ENCODE measurements at regions not wholly inside any gene's neighbourhood (a gene's known extent, or its start where the extent isn't known, plus 50 kb on each side); places are given as distances from the start of the nearest gene placed in this dataset.
A peak's percentile ranks its signal among the peaks of the same experiment; 100 is the strongest.

DNA sequence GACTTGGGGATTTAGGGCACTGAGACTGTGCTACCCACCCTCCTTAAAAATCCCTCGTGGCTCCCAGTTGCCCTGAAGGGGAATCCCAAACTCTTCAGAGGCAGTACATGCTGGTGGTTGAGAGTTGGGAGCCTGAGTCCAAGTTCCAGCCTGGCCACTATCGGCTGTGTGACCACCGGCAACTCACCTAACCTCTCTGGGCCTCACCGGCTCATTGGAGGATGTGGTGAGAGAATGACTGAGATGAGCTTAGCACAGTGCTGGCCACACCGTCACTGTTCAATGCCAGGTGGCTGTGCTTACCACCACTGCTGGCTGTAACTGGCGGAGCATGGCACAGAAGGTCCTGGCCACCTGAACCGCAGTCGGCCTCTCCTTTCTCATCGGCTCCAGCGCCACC, 200.2 kb downstream of the C9orf50 start:
- Mint-ChIP-seq H3K36me3 (no peaks in the 10 kb centered on the region), H3K27me3 (no peaks in the 10 kb centered on the region), H3K4me3 (no peak overlapping the region), H3K27ac (peak overlapping the region in 2 of 7 donors; percentile 62 to 70), H3K9me3 (peaks cover 0 to 2% (median 0%) of the 10 kb centered on the region in 8 donors), H3K4me1 (peaks cover 6 to 28% (median 14%) of the 10 kb centered on the region in 4 donors)
- Histone ChIP-seq H3K4me1 (ENCODE audit: insufficient read depth, low read length) (peaks cover 13% of the 10 kb centered on the region), H3K36me3 (ENCODE audit: insufficient read depth, low read length) (no peaks in the 10 kb centered on the region), H3K27me3 (ENCODE audit: insufficient read depth, low read length) (no peaks in the 10 kb centered on the region), H3K4me3 (ENCODE audit: low read length in 2 of 2) (no peak overlapping the region), H3K27ac (ENCODE audit: low read depth, low read length) (no peak overlapping the region), H3K9me3 (ENCODE audit: control insufficient read depth in 1 of 2, low read length in 2 of 2) (no peaks in the 10 kb centered on the region)
- POLR2A ChIA-PET (ENCODE audit: partially characterized antibody): interaction anchor here (0.7 kb wide), 1 partner anchor 20 kb away, joined by 3 read pairs; no protein-coding TSS in a partner anchor
- intact Hi-C loops (cut with micrococcal nuclease): no loop called here
- CTCF ChIA-PET (ENCODE audit: partially characterized antibody): interaction anchor here (1.4 kb wide), 1 partner anchor 289 kb away, joined by 4 read pairs; no protein-coding TSS in a partner anchor
- no peak for DNase-seq

DNA sequence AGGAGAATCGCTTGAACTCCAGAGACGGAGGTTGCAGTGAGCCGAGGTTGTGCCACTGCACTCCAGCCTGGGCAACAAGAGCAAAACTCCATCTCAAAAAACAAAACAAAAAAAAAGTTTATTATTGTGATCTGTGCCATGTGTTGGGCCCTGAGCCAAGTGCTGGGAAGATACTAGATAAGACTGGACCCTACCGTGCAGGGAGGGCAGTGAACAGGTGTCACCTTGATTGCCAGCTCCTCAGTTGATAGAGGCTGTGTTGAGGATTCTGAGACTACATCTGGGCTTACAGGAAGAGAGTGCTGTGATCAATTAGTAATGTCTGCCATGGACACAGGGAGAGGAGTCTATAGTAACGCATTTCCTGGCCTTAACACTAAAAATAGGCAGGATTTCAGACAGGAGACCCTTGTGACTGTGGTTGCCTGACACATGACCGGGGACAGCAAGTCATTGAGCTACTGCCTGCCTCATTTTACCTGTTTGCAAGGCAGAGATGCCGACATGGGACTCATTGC, 201.5 kb downstream of the C9orf50 start:
- no peaks in the 10 kb centered on the region for H3K36me3 ChIP-seq (ENCODE audit: insufficient read depth, low read length)
- no peaks in the 10 kb centered on the region for H3K9me3 ChIP-seq (ENCODE audit: control insufficient read depth in 1 of 2, low read length in 2 of 2)
- H3K36me3 Mint-ChIP-seq: no peaks in the 10 kb centered on the region
- no peak overlapping the region for H3K4me3 ChIP-seq (ENCODE audit: low read length in 2 of 2)
- peaks cover 7 to 31% (median 20%) of the 10 kb centered on the region in 4 donors for H3K4me1 Mint-ChIP-seq
- no peaks in the 10 kb centered on the region for H3K27me3 Mint-ChIP-seq
- H3K27ac ChIP-seq (ENCODE audit: low read depth, low read length): no peak overlapping the region
- CTCF ChIA-PET (ENCODE audit: partially characterized antibody): interaction anchor here (1.4 kb wide), 1 partner anchor 288 kb away, joined by 4 read pairs; no protein-coding TSS in a partner anchor
- intact Hi-C loops (cut with micrococcal nuclease): no loop called here
- peaks cover 20% of the 10 kb centered on the region for H3K4me1 ChIP-seq (ENCODE audit: insufficient read depth, low read length)
- peak overlapping the region in 1 of 8 donors; percentile 4 for H3K4me3 Mint-ChIP-seq
- no peak for DNase-seq
- peak overlapping the region in 3 of 7 donors; percentile 47 to 64 (median 47) for H3K27ac Mint-ChIP-seq
- no peaks in the 10 kb centered on the region for H3K27me3 ChIP-seq (ENCODE audit: insufficient read depth, low read length)
- POLR2A ChIA-PET (ENCODE audit: partially characterized antibody): no interaction called here
- H3K9me3 Mint-ChIP-seq: peaks cover 0 to 2% (median 0%) of the 10 kb centered on the region in 8 donors

DNA sequence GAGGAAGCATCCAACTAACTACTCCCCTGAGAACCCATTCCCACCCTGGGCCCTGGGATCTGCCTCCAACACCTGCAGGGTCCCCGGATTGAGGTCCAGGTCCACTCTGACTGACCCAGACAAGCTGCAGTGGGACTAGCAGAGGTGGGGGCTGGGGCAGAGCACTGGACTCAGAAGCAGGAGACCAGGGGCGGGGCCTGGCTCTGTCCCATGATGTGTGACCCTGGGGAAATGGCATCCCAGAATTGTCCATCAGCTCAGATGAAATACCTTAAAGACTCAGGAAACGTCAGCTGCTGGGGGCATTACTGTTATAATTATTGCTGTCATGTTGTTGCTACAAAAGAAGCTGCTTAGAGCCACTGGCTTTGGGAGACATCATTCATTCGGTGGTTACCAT, 202.4 kb downstream of the C9orf50 start:
- no peaks in the 10 kb centered on the region for H3K27me3 Mint-ChIP-seq
- no peaks in the 10 kb centered on the region for H3K27me3 ChIP-seq (ENCODE audit: insufficient read depth, low read length)
- no peaks in the 10 kb centered on the region for H3K9me3 ChIP-seq (ENCODE audit: control insufficient read depth in 1 of 2, low read length in 2 of 2)
- peaks cover 10 to 33% (median 22%) of the 10 kb centered on the region in 4 donors for H3K4me1 Mint-ChIP-seq
- peaks cover 27% of the 10 kb centered on the region for H3K4me1 ChIP-seq (ENCODE audit: insufficient read depth, low read length)
- POLR2A ChIA-PET (ENCODE audit: partially characterized antibody): interaction anchor here (6.3 kb wide), 1 partner anchor 41 kb away, joined by 67 read pairs; no protein-coding TSS in a partner anchor
- DNase-seq: no peak
- intact Hi-C loops (cut with micrococcal nuclease): no loop called here
- H3K36me3 ChIP-seq (ENCODE audit: insufficient read depth, low read length): no peaks in the 10 kb centered on the region
- no peak overlapping the region for H3K4me3 Mint-ChIP-seq
- no peak overlapping the region for H3K27ac ChIP-seq (ENCODE audit: low read depth, low read length)
- no peak overlapping the region for H3K27ac Mint-ChIP-seq
- H3K4me3 ChIP-seq (ENCODE audit: low read length in 2 of 2): no peak overlapping the region
- CTCF ChIA-PET (ENCODE audit: partially characterized antibody): no interaction called here
- H3K9me3 Mint-ChIP-seq: peaks cover 0 to 3% (median 0%) of the 10 kb centered on the region in 8 donors
- peaks cover 0 to 2% of the 10 kb centered on the region in 2 donors for H3K36me3 Mint-ChIP-seq

DNA sequence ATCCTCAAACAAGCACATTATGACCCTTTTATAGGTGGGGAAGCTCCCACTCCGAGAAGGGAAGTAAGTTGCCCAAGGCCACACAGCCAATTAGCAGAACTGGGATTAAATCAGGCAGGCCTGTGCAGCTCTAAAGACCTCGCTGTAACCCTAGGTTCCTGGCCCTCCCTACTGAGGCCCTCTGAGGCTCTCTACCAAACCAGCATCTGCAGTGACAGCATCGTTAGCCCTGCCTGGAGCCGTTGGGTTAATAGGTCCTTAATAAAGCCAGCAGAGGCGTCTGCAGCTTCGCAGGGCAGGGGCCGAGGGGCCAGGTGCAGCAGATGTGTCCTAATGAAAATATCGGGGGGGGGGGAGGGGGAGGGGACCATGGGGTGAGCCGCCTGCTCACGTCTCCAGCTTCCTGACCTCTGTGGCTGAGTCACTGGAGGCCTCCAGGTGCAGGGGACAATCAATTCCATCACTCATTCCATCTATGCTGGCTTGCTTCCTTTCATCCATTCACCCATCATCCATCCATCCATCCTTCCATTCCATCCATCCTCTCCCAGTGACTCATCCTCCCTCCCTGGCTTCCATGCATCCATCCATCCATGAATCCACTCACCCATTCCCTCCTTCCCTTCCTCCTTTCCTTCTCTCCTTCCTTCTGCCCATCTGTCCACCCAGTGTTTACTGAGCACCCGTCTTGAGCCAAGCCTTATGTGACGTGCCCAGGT, 203.9 kb downstream of the C9orf50 start:
- Histone ChIP-seq H3K4me1 (ENCODE audit: insufficient read depth, low read length) (peaks cover 27% of the 10 kb centered on the region), H3K27ac (ENCODE audit: low read depth, low read length) (no peak overlapping the region), H3K27me3 (ENCODE audit: insufficient read depth, low read length) (no peaks in the 10 kb centered on the region), H3K9me3 (ENCODE audit: control insufficient read depth in 1 of 2, low read length in 2 of 2) (no peaks in the 10 kb centered on the region), H3K36me3 (ENCODE audit: insufficient read depth, low read length) (no peaks in the 10 kb centered on the region), H3K4me3 (ENCODE audit: low read length in 2 of 2) (no peak overlapping the region)
- H3K9me3 Mint-ChIP-seq: peaks cover 0 to 5% (median 0%) of the 10 kb centered on the region in 8 donors
- H3K27me3 Mint-ChIP-seq: no peaks in the 10 kb centered on the region
- POLR2A ChIA-PET (ENCODE audit: partially characterized antibody): interaction anchor here (0.9 to 6.3 kb wide), 2 partner anchors 42 to 181 kb away, joined by 3 to 67 read pairs; no protein-coding TSS in a partner anchor
- no peak for DNase-seq
- H3K36me3 Mint-ChIP-seq: peaks cover 0 to 2% of the 10 kb centered on the region in 2 donors
- peak overlapping the region in 2 of 8 donors; percentile 41 to 83 for H3K4me3 Mint-ChIP-seq
- intact Hi-C loops (cut with micrococcal nuclease): no loop called here
- peaks cover 8 to 30% (median 20%) of the 10 kb centered on the region in 4 donors for H3K4me1 Mint-ChIP-seq
- CTCF ChIA-PET (ENCODE audit: partially characterized antibody): no interaction called here
- H3K27ac Mint-ChIP-seq: peak overlapping the region; percentile 15 to 90 (median 85)

DNA sequence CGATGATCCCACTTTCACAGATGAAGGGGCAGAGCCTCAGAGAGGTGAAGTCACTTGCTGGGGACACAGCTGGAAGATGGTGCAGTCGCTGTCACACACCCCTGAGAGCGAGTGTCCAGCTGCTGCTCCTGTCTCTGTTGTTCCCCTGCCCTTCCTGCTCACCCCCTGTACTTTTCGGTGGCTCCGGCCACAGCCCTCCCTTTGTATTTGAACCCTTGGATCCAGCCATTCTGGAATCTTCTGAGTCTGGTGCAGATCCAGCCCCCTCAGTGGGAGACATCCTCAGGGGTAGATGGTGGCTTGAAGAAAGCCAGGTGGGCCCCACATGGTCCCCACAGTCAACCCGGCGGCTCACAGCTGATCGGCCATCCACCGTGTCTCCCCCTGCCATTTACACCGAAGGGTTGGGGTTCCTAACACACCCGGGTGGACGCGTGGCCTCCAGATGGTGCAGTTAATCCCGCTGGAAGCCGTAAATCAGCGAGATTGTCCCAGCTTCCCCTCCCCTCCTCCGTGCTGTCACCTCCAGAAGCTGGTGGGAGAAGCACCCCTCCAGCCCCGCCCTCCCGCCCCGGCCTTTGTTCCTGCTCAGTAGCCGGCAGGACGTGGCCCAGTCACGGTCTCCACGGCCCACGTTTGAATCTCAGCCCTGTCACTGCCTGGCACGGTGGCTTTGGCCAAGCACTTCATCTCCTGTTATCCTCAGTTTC, 204.8 kb downstream of the C9orf50 start:
- H3K36me3 ChIP-seq (ENCODE audit: insufficient read depth, low read length): no peaks in the 10 kb centered on the region
- intact Hi-C loops (cut with micrococcal nuclease): no loop called here
- ChIA-PET POLR2A (ENCODE audit: partially characterized antibody) (interaction anchor here (0.9 to 6.3 kb wide), 3 partner anchors 43 to 180 kb away, joined by 3 to 67 read pairs (median 3); no protein-coding TSS in a partner anchor), CTCF (ENCODE audit: partially characterized antibody) (no interaction called here)
- Mint-ChIP-seq H3K27me3 (no peaks in the 10 kb centered on the region), H3K36me3 (peaks cover 0 to 2% of the 10 kb centered on the region in 2 donors), H3K4me3 (peak overlapping the region in 2 of 8 donors; percentile 24 to 83), H3K27ac (peak overlapping the region in 6 of 7 donors; percentile 82 to 98 (median 85)), H3K9me3 (peaks cover 0 to 5% (median 0%) of the 10 kb centered on the region in 8 donors), H3K4me1 (peaks cover 8 to 30% (median 19%) of the 10 kb centered on the region in 4 donors)
- no peak overlapping the region for H3K4me3 ChIP-seq (ENCODE audit: low read length in 2 of 2)
- no peaks in the 10 kb centered on the region for H3K27me3 ChIP-seq (ENCODE audit: insufficient read depth, low read length)
- H3K27ac ChIP-seq (ENCODE audit: low read depth, low read length): no peak overlapping the region
- H3K4me1 ChIP-seq (ENCODE audit: insufficient read depth, low read length): peaks cover 27% of the 10 kb centered on the region
- no peak for DNase-seq
- no peaks in the 10 kb centered on the region for H3K9me3 ChIP-seq (ENCODE audit: control insufficient read depth in 1 of 2, low read length in 2 of 2)

DNA sequence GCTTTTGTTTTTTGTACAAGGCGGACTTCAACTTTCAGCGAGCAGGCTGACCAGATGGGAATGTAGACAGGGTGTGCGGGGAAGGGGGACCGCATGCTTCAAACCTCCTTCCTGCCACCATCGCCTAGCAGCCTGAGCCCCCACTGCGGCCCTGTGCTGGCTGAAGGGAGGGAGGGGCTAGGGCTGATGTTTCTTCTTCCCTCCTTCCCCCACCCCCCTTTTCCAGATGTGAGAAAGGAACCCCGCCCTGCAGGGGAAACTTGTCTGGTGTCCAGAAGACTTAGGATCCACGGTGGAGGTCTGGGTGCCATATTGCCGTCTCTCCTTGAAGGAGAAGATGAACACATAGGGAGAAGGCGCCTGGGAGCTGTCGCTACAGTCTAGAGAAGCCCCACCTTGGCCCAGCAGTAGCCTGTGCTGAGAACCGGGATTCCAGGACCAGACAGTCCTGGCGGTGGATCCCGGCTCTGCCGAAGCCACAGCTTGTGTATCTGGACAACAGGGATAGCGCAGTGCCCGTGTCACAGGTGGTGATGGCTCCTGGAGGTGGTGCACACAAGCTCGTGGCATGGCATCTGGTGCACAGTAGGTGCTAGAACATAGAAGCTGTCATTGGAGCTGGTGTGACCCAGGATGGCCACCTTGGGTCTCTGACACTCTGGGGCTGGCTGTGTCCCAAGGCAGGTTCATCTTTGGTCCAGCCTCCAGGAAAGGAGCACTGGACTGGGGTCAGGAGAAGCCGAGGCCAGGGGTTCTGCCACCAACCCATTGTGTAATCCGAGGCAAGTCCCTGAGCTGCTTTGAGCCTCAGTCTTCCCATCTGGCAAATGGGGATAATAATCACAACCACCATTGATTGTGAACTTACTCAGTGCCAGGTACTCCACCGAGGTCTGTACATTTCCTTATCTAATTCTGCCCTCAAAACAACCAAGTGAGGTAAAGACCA, 205.6 kb downstream of the C9orf50 start:
- Histone ChIP-seq H3K36me3 (ENCODE audit: insufficient read depth, low read length) (no peaks in the 10 kb centered on the region), H3K4me3 (ENCODE audit: low read length in 2 of 2) (no peak overlapping the region), H3K9me3 (ENCODE audit: control insufficient read depth in 1 of 2, low read length in 2 of 2) (no peaks in the 10 kb centered on the region), H3K27me3 (ENCODE audit: insufficient read depth, low read length) (no peaks in the 10 kb centered on the region), H3K4me1 (ENCODE audit: insufficient read depth, low read length) (peaks cover 27% of the 10 kb centered on the region), H3K27ac (ENCODE audit: low read depth, low read length) (no peak overlapping the region)
- Mint-ChIP-seq H3K36me3 (peaks cover 4 to 5% of the 10 kb centered on the region in 2 donors), H3K4me1 (peaks cover 14 to 34% (median 26%) of the 10 kb centered on the region in 4 donors), H3K27me3 (no peaks in the 10 kb centered on the region), H3K9me3 (peaks cover 0 to 5% (median 2%) of the 10 kb centered on the region in 8 donors), H3K27ac (peak overlapping the region in 6 of 7 donors; percentile 13 to 98 (median 90)), H3K4me3 (peak overlapping the region in 3 of 8 donors; percentile 16 to 36 (median 17))
- ChIA-PET POLR2A (ENCODE audit: partially characterized antibody) (interaction anchor here (0.9 to 6.3 kb wide), 3 partner anchors 32 to 130 kb away, joined by 3 to 67 read pairs (median 3); no protein-coding TSS in a partner anchor), CTCF (ENCODE audit: partially characterized antibody) (no interaction called here)
- intact Hi-C loops (cut with micrococcal nuclease): no loop called here
- no peak for DNase-seq

Data from CD4-positive, alpha-beta memory T cell (primary cell).